HG03457 (cell line): ENCODE measurements at regions not wholly inside any gene's neighbourhood (a gene's known extent, or its start where the extent isn't known, plus 50 kb on each side); places are given as distances from the start of the nearest gene placed in this dataset.

ENCODE experiments used
- ATAC-seq: cut with Tn5 transposase; IDR thresholded peaks from one replicate; pipeline ENCODE4 v1.9.1; 2021; ENCODE audit warnings: moderate number of reproducible peaks; ENCODE audit not compliant: unreplicated experiment

GRCh38 chr2:180101846-180102245 lies 94.7 kb upstream of the CWC22 start:
- no peak for ATAC-seq

DNA sequence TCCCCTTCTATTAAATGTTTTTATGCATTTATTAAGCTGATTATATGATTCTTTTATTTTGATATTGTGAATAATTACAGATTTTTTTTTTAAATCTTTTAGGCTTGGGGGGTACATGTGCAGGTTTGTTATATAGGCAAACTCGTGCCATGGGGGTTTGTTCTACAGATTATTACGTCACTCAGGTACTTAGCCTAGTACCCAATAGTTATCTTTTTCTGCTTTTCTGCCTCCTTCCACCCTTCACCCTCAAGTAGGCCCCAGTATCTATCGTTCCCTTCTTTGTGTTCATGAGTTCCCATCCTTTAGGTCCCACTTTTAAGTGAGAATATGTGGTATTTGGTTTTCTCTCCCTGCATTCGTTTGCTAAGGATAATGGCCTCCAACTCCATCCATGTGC lies 92.2 kb upstream of the CWC22 start:
- no peak for ATAC-seq

- ATAC-seq, result no peak
These were observed 78.0 kb upstream of the CWC22 start for GRCh38 chr2:180085144-180085543.

DNA sequence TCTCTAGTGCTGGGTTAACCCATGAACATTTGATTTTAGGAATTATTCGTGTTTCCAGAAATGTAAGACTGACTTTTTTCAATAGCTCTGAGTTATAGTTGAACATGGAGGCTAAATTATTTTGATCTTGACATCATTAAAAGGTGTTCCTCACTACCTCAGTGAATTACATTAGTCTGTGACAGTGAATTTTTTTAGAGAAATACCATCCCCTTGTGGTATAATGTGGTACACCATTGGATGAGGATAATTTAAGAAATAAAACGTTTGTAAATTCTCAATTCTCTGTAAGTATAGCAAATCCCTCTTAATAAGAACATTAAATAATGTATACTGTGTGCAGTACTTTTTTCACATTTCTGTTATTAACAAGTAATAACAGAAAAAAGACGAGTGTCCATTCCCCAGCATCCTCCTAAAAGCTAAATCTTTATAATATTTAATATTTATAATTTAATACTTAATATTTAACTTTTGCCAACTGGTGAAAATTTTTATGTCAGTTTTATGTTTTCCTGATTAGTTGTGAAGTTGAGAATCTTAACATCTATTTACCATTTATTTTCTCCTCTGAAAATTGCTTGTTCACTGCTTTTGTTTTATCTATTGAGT lies 70.3 kb upstream of the CWC22 start:
- no peak for ATAC-seq

DNA sequence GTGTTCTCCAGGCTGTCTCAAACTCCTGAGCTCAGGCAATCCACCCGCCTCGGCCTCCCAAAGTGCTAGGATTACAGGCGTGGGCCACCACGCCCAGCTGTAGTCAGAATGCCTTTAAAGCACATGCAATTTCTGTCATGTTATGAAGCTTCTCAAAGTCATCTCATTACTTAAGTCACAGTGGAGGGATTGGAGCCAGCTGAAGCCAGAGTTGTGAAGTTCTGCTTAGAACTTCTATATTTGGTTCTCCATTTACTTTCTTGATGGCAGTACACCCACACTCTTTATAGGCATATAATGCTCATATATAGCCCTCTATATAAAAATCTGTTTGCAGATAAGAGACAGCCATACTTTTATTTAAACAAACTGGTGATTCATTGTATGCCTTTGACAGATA lies 68.8 kb upstream of the CWC22 start:
- ATAC-seq, result no peak

DNA sequence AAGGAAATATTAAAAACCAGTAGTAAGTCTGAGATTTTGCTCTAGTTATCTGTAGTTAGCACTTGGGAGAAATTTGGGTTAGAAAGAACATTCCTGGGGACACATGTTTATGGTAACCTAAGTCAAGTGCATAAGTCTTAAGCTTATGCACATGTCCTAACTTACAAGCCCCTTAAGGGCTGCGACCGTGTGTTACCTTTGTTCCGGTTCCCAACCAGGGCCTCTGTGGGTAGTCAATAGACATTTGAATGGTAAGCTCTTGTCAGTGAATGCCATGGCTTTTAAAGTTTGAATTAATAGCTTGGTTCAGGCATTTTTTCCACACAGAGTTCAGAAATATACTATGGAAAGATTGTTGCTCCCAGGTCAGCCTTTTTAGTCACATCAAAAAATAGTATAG lies 64.7 kb upstream of the CWC22 start:
- no peak for ATAC-seq

- no peak for ATAC-seq
These were observed 56.5 kb upstream of the CWC22 start for GRCh38 chr2:180063494-180064092.

GRCh38 chr2:180062178-180062577 lies 55.1 kb upstream of the CWC22 start:
- no peak for ATAC-seq

- no peak for ATAC-seq
These were observed 54.4 kb upstream of the CWC22 start for GRCh38 chr2:180061546-180061945.

DNA sequence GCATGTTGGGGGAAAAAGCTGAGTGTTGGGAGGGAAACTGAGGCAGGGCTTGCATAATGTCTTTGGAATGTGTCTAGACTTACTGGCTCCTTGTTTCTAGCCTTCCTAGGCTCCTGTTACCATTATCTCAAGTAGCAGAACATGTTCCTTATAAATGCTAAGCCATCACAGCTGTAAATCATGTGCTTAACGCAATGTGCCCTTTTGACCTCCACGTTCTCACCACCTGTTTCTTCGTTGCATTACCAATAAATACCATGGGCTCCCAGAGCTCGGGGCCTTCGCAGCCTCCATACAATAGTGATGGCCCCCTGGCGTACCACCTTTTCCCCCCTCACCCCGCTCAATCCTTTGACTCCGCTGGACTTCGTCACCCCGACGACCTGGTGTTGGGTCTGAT lies 54.0 kb upstream of the CWC22 start:
- no peak for ATAC-seq

GRCh38 chr2:180058993-180059392 lies 51.9 kb upstream of the CWC22 start:
- ATAC-seq, result no peak

DNA sequence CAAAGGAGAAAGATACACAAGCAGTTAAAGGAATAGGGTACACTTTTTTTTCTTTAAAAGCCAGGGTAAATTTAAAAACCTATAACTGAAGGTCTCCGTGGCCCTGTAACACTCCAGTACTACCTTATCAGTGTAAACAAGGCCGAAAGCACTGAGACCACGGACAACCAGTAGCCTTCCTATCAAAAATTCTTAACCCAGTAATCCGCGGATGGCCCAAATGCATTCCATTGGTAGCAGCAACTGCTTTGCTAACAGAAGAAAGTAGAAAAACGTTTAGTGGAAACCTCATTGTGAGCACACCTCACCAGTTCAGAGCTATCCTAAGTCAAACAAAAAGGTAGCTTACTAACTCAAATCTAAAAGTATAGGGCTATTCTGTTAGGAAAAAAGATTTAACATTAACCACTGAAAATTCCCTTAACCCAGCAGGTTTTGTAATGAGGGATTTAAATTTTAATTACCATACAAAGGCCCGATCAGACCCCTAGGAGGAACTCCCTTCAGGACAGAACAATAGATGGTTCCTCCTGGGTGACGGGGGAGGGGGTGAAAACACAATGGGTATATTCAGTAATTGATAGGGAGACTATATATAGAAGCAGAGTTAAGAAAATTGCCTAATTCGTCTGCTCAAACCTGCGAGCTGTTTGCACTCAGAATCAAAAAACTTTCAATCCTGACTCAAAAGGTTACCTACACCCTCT lies 50.8 kb upstream of the CWC22 start:
- ATAC-seq, result no peak
